Activated CD4-positive, alpha-beta T cell treated with anti-CD3 and anti-CD28 coated beads, Interleukin-2, Interleukin-4, amounts not matched to agents 100 ng/mL and 50 ng/mL, durations not matched to agents 16 hours and 8 hours (primary cell): ENCODE measurements at regions not wholly inside any gene's neighbourhood (a gene's known extent, or its start where the extent isn't known, plus 50 kb on each side); places are given as distances from the start of the nearest gene placed in this dataset.
A peak's percentile ranks its signal among the peaks of the same experiment; 100 is the strongest.
"Not testable (repeated sequence)": the region's sequence is repeated elsewhere in the genome, so short reads cannot be mapped to it uniquely, and the experiment has no call there.

Source experiments
- DNase-seq: peaks from one replicate; pipeline ENCODE4 v3.0.0-alpha.2; 2020; ENCODE audit warnings: low spot score

GRCh38 chr1:19024532-19024931 is 68.1 kb upstream of the IFFO2 start:
- DNase-seq: no peak

DNA sequence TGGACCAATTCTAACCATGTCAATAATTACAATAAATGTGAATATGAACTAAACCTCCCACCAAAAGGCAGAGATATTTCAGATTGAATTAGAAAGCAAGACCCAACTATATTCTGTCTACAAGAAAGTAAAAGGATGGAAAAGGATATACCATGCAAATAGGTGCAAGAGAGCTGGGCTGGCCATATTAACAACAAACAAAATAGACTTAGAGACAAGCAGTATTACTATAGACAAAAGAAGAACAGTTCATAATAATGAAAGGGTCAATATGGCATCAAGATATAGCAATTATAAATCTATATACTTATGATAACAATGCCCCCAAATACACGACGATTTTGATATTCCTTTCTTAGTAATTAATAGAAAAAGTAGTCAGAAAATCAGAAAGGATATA is 67.3 kb upstream of the IFFO2 start:
- no peak for DNase-seq

DNA sequence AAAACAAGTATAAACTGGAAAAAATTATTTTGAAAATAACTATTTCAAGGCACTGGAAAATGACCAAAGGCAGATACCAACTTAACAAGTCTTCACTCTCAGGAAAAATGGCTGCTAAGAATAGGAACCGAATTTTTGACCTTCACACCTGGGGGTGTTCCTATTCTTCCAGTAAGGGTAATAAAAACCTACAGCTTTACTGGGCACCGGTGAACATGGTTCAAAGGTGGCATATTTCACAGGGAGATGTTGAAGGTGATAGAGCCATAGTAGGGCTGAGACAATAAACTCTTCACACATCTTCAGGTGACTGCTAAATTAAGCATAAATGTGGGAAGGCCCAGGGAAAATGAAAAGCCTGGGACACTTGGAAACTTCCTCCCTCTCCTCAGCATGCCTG is 65.4 kb upstream of the IFFO2 start:
- no peak for DNase-seq

GRCh38 chr1:19019288-19019687 is 62.8 kb upstream of the IFFO2 start:
- DNase-seq: not testable (repeated sequence)

GRCh38 chr1:19015476-19015875 is 59.0 kb upstream of the IFFO2 start:
- DNase-seq: no peak

DNA sequence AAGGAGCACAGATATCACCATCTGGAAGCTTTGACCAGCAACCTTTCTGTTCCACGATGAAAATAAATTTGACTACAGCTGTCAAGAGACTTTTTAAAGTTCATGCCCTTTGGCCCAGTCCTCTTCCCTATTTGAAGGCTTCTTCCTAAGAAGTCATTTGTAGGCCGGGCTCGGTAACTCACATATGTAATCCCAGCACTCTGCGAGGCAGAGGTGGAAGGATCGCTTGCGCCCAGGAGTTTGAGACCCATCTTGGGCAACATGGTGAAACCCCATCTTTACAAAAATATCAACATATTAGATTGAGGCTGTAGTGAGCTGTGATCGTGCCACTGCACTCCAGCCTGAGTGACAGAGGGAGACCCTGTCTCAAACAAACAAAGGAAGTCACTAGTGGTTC is 58.3 kb upstream of the IFFO2 start:
- DNase-seq: no peak

GRCh38 chr1:19013826-19014548 is 57.5 kb upstream of the IFFO2 start:
- DNase-seq: no peak

GRCh38 chr1:19011845-19012231 is 55.4 kb upstream of the IFFO2 start:
- DNase-seq: no peak

DNA sequence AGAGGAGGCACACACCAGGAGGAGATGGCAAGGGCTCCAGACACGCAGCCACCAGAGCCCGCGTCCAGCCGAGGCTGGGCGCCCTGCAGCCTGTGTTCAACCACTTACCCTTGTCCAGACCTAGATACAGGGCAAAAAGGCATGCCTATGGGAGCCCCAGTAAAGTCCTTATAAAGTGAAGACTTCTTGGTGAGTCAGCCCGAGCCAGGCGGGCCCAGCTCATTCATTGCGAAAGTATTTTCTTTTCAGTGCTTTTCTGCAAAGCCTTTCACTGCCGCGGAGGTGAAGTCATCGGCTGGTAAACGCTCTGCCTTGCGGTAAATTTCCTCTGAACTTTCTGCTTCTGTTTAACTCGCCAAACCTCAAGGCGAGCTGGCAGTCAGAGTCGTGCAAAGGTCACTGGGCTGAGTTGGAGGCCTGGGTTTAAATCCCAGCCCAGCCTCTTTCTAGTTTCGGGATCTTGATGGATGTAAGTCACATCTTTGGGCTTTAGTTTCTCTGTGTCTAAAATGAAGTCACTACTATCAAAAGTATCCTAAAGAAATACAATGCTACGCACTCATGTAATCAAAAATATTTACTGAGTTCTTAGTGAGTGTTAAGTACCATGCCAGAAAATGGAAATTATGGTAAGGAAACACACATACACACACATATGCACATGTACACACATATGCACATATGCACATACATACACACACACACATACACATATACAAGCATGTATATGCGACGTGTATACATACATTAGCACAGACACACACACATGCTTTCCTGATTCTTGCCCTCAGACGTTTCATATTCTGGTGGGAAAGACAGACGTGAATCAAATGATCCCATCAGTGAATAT is 54.7 kb upstream of the IFFO2 start:
- DNase-seq: peak; percentile 93

DNA sequence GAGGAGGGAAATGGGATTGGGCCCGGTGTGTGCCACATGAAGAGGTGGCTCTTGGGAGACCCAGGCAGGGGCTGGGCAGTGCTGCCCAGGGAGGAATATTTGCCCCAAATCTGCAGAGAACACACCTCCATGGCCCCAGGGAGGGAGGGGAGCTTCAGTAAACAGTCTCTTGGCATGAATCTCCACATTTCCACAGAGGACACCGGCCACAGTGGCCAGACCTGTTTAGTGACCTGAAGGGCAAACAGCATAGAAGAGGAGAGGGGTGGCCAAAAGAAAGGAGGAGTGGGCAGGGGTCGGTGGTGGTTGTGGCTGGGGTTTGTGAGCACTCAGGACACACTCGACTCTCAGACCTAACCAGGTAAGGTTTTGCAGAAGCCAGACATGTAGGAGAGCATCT is 54.0 kb upstream of the IFFO2 start:
- DNase-seq: no peak

DNA sequence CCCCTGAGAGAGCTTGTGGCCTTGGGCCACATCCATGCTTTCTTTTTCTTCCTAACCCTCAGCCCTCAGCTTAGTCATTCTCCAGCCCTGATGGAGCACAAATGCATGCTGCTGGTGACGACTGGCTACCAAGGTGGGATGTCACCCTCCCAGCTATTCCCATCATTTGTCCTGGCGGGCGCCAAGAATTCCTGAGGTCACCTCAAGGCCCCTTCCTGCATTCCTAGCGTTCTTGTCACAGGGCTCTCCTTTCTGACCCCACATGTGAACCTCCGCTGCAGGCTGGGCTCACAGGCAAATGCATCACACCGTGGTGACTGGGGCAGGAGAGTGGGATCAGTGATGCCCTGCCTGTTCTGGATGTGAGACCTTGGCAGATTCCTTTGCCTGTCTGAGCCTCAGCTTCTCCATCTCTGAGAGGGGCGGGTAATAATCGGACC is 53.4 kb upstream of the IFFO2 start:
- no peak for DNase-seq

DNA sequence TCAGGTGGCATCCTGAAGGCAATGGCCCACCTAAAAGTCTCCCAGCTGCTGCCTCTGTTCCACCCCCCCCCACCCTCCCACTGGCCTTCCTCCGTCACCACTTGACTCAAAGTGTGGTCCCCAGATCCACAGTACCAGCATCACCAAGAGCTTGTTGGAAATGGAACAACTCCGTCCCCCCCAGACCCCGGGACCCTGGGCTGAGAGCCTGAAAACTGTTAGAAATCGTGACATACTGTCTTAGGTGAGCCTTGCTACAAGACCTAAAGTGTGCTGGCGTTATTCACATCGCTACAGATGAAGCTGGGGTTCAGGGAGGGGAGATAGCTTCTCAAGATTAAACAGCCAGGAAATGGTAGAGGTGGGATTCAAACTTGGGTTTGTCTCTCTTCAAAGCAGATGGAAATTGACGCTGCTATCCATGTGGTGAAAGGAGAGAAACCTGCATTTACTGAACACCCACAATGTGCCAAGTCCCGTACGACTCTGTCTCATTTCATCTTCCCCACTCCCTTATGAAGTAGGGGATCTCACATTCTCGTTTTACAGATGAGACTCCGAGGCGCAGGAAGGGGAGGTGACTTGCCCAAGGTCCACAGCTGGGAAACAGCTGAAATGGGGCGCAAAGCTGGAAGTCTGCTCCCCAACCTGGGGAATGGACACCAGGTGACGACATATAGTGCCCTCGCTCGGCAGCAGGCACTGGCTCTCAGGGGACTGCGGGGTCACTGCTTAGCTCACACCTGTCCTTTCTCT is 52.8 kb upstream of the IFFO2 start:
- no peak for DNase-seq

DNA sequence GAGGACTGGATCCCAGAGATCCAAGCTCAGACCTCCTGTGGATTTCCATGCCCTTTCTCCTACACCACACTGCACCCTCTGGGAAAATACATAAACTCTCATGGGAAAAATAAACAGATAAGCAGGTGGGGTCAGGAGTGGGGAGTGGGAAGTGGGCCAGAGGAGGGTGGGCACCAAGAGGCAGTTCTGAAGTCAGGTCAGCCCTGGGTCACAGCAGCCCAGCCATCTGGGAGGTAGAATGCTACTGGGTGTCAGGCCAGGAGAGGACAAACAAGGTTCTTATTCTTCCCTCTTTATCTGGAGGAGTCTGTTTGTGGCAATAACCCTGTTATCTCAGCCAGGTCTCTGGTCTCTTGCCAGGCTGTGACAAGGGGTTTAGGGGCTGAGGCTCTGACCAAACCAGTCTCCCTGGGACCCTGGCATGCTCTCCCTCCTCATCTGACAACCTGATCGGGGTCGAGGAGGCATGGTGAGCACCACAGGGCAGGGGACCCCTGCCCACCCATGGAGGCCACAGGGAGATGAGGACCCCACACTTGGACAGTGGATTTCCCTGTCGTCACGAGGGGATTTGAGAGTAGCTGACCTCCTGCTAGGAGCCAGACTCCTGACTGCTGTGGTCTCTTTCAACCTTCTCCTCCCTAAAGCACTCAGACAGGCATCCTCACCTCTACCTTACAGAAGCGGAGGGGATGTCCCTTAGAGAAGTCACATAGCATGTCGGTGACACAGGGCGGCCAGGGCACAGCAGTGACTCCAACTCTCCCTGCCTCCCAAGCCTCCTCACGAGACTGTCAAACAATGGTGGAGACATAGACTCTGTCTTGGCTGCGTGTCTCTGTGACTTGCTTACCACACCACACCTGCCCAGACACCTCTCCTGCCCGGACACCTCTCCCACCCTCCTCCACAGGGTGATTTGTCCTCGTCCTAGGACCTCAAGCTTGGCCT is 51.3 kb upstream of the IFFO2 start:
- DNase-seq: no peak

DNA sequence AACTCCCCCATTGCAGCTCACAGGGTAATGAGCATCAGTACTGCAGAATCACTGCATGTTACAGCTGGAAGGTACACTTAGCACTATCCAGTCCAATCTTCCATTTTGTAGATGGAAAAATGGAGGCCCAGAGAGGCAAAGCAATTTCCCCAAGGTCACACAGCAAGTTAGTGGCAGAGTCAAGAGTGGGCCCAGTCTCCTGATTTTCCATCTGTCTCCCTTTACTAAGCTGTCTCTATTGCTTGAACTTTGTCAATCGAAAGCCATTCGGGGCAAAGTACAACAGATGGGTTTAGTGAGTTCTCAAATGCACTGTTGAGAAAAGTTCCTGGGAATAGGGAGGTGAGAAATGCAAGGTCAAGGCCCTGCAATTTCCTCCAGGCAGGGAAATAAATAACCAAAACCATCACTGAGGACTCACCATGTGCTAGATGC is 50.4 kb upstream of the IFFO2 start:
- DNase-seq: no peak
